GM23248 (cell line): ENCODE measurements at regions not wholly inside any gene's neighbourhood (a gene's known extent, or its start where the extent isn't known, plus 50 kb on each side); places are given as distances from the start of the nearest gene placed in this dataset.

Experiments
- EZH2 ChIP-seq: fragments of 200-600 bp; sonication (generic); IDR thresholded peaks from 2 replicates; pipeline ENCODE4 v1.6.1; 2018; ENCODE audit warnings: antibody characterized with exemption, mild to moderate bottlenecking; ENCODE audit not compliant: insufficient read depth, poor library complexity, severe bottlenecking
- EZH2phosphoT487 ChIP-seq: fragments of 200-600 bp; sonication (generic); IDR thresholded peaks from 2 replicates; pipeline ENCODE4 v1.6.1; 2018; ENCODE audit warnings: antibody characterized with exemption, moderate library complexity, mild to moderate bottlenecking, low read depth; ENCODE audit not compliant: insufficient read depth

DNA sequence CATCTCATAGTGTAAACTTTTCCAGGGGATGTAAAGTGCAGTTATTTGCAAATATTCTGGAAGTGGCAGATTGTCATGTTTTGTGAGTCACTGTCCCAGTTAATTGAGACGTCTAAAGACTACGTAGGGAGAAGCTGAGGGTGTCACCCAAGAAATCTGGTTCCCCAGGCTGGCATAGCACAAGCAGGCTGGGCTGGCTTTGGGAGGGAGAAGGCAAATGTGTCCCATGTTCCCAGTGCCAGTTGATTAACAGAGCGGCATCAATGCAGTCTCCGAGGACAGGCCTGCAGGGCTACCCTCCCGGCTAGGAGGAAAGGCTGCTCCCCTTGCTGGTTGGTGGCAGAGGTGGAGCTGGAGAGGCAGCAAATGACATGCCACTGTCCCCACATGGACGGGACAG, 388.3 kb upstream of the MKI67 start:
- no peak for TF ChIP-seq EZH2phosphoT487
- TF ChIP-seq EZH2 = no peak
